Breast epithelium (tissue), 4 donors: ENCODE measurements at regions not wholly inside any gene's neighbourhood (a gene's known extent, or its start where the extent isn't known, plus 50 kb on each side); places are given as distances from the start of the nearest gene placed in this dataset.

Experiments
- DNase-seq, 2 donors: peaks; one replicate each; pipeline ENCODE4 v3.0.0-alpha.2; 2019; ENCODE audit warnings: low spot score in 2 of 2
- H3K27ac ChIP-seq, 2 donors: fragments of 200-600 bp; sonication (generic) in 1 of 2; one replicate each; pipeline ENCODE4 v1.5.1; 2016 to 2019; ENCODE audit warnings: mild to moderate bottlenecking in 1 of 2
- H3K27me3 ChIP-seq, 2 donors: fragments of 200-600 bp; sonication (generic) in 1 of 2; one replicate each; pipeline versions ENCODE4 v1.5.1 to v1.6.0; 2017 to 2019; ENCODE audit warnings: control low read depth in 1 of 2, mild to moderate bottlenecking in 1 of 2
- H3K36me3 ChIP-seq: fragments of 200-600 bp; one replicate; pipeline ENCODE4 v1.5.1; 2019
- H3K4me1 ChIP-seq, 2 donors: fragments of 200-600 bp; sonication (generic); one replicate each; pipeline ENCODE4 v1.5.1; 2016 to 2019; ENCODE audit warnings: control low read depth in 1 of 2
- H3K4me3 ChIP-seq, 3 donors: fragments of 200-600 bp; sonication (generic); 1 replicate in 2 of 3; 2 replicates in 1 of 3; pipeline ENCODE4 v1.5.1; 2016 to 2019; ENCODE audit warnings: mild to moderate bottlenecking in 3 of 3, moderate library complexity in 2 of 3
- H3K9me3 ChIP-seq, 2 donors: fragments of 200-600 bp; sonication (generic) in 1 of 2; one replicate each; pipeline ENCODE4 v1.5.1; 2016 to 2019; ENCODE audit warnings: control low read depth in 1 of 2
- POLR2A ChIP-seq: fragments of 450-650 bp; IDR thresholded peaks from one replicate; pipeline ENCODE4 v1.6.1; 2016; ENCODE audit warnings: antibody characterized with exemption, mild to moderate bottlenecking, moderate library complexity
- POLR2AphosphoS5 ChIP-seq, 3 donors: sonication (generic); formaldehyde crosslinking; IDR thresholded peaks; one replicate each; pipeline ENCODE4 v1.6.1; 2017; ENCODE audit warnings: antibody characterized with exemption in 3 of 3
- intact Hi-C: fragments of 100-400 bp; cut with DNase I; formaldehyde crosslinking; loops from one replicate; pipeline ENCODE4 v1.15.1; 2023; ENCODE audit warnings: low total_unique reads
- TF ChIP-seq, protein P1 (sequence below), 3 donors: fragments of 450-650 bp; IDR thresholded peaks; one replicate each; pipeline ENCODE4 v1.5.1; 2016 to 2017; ENCODE audit warnings: antibody characterized with exemption in 3 of 3, mild to moderate bottlenecking in 3 of 3, moderate library complexity in 3 of 3

GRCh38 chr7:18292584-18292983, 203.0 kb upstream of the HDAC9 start:
- no peak for DNase-seq
- H3K27me3 ChIP-seq = no peaks in the 10 kb centered on the region
- no peaks in the 10 kb centered on the region for H3K4me1 ChIP-seq
- intact Hi-C loops = no loop called here
- no peak overlapping the region for H3K27ac ChIP-seq
- no peaks in the 10 kb centered on the region for H3K36me3 ChIP-seq
- H3K9me3 ChIP-seq = no peaks in the 10 kb centered on the region
- no peak overlapping the region for H3K4me3 ChIP-seq
- TF ChIP-seq, protein P1, sequence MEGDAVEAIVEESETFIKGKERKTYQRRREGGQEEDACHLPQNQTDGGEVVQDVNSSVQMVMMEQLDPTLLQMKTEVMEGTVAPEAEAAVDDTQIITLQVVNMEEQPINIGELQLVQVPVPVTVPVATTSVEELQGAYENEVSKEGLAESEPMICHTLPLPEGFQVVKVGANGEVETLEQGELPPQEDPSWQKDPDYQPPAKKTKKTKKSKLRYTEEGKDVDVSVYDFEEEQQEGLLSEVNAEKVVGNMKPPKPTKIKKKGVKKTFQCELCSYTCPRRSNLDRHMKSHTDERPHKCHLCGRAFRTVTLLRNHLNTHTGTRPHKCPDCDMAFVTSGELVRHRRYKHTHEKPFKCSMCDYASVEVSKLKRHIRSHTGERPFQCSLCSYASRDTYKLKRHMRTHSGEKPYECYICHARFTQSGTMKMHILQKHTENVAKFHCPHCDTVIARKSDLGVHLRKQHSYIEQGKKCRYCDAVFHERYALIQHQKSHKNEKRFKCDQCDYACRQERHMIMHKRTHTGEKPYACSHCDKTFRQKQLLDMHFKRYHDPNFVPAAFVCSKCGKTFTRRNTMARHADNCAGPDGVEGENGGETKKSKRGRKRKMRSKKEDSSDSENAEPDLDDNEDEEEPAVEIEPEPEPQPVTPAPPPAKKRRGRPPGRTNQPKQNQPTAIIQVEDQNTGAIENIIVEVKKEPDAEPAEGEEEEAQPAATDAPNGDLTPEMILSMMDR (IDR thresholded peaks at IDR 0.05) = no peak
- TF ChIP-seq POLR2AphosphoS5 (IDR thresholded peaks at IDR 0.05) = no peak
- TF ChIP-seq POLR2A = no peak

- Histone ChIP-seq H3K9me3 (no peaks in the 10 kb centered on the region), H3K27ac (no peak overlapping the region), H3K4me3 (no peak overlapping the region), H3K4me1 (no peaks in the 10 kb centered on the region), H3K27me3 (no peaks in the 10 kb centered on the region), H3K36me3 (no peaks in the 10 kb centered on the region)
- no peak for DNase-seq
- intact Hi-C loops = no loop called here
- no peak for TF ChIP-seq POLR2AphosphoS5 (IDR thresholded peaks at IDR 0.05)
- TF ChIP-seq, protein P1 (IDR thresholded peaks at IDR 0.05) = no peak
- no peak for TF ChIP-seq POLR2A
These were observed 201.8 kb upstream of the HDAC9 start for GRCh38 chr7:18293759-18294158.

DNA sequence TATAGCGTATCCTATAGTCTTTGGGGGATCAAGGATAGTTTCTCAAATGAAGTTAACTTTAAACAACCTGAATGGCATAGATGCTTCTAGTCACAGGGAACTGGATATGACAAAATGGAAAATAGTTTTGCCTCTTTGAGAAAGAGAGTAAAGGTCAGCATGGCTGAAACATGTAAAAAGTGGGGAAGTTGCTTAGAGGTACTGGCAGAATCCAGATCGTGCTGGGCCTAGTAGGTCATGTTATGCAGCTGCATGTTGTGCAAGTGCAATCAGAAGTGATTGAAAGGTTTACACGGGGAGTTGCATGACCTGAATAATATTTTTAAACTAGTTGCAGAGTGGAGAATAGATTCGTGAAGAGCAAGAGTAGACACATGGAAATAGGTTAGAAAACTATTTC, 201.1 kb upstream of the HDAC9 start:
- Histone ChIP-seq H3K4me3 (no peak overlapping the region), H3K9me3 (no peaks in the 10 kb centered on the region), H3K36me3 (no peaks in the 10 kb centered on the region), H3K27me3 (no peaks in the 10 kb centered on the region), H3K4me1 (no peaks in the 10 kb centered on the region), H3K27ac (no peak overlapping the region)
- no peak for DNase-seq
- intact Hi-C loops = no loop called here
- TF ChIP-seq POLR2AphosphoS5 (IDR thresholded peaks at IDR 0.05) = no peak
- TF ChIP-seq, protein P1 (IDR thresholded peaks at IDR 0.05) = no peak
- no peak for TF ChIP-seq POLR2A

- no peaks in the 10 kb centered on the region for H3K4me1 ChIP-seq
- no peaks in the 10 kb centered on the region for H3K36me3 ChIP-seq
- no peak overlapping the region for H3K4me3 ChIP-seq
- no peak for DNase-seq
- TF ChIP-seq POLR2AphosphoS5 (IDR thresholded peaks at IDR 0.05) (no peak), POLR2A (no peak)
- TF ChIP-seq, protein P1 (IDR thresholded peaks at IDR 0.05) = no peak
- no peaks in the 10 kb centered on the region for H3K27me3 ChIP-seq
- no peak overlapping the region for H3K27ac ChIP-seq
- H3K9me3 ChIP-seq = no peaks in the 10 kb centered on the region
- intact Hi-C loops = no loop called here
These were observed 199.6 kb upstream of the HDAC9 start for GRCh38 chr7:18295781-18296423.

- TF ChIP-seq POLR2A (no peak), POLR2AphosphoS5 (IDR thresholded peaks at IDR 0.05) (no peak)
- TF ChIP-seq, protein P1 (IDR thresholded peaks at IDR 0.05) = no peak
- H3K4me1 ChIP-seq = no peaks in the 10 kb centered on the region
- no peaks in the 10 kb centered on the region for H3K27me3 ChIP-seq
- intact Hi-C loops = no loop called here
- H3K4me3 ChIP-seq = no peak overlapping the region
- DNase-seq = no peak
- no peaks in the 10 kb centered on the region for H3K36me3 ChIP-seq
- no peak overlapping the region for H3K27ac ChIP-seq
- no peaks in the 10 kb centered on the region for H3K9me3 ChIP-seq
These were observed 193.5 kb upstream of the HDAC9 start for GRCh38 chr7:18302097-18302496.
